ENCODE measurements at regions not wholly inside any gene's neighbourhood (a gene's known extent, or its start where the extent isn't known, plus 50 kb on each side); places are given as distances from the start of the nearest gene placed in this dataset.

DNA sequence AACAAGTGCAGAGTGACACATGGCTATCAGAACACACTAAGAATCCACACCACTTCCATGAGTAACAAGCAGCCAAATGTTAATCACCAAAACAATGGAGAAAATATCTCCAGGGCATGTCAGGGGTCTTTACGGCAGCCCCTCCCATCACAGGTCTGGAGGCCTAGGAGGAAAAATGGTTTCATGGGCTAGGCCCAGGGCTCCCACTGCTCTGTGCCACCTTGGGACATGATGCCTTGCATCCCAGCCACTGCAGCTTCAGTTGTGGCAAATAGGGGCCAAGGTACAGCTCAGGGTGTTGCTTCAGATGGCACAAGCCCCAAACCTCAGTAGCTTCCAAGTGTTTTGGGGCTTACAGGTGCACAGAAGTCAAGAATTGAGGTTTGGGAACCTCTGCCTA is 66.6 kb downstream of the NEURL3 start:
- no peak for DNase-seq

DNA sequence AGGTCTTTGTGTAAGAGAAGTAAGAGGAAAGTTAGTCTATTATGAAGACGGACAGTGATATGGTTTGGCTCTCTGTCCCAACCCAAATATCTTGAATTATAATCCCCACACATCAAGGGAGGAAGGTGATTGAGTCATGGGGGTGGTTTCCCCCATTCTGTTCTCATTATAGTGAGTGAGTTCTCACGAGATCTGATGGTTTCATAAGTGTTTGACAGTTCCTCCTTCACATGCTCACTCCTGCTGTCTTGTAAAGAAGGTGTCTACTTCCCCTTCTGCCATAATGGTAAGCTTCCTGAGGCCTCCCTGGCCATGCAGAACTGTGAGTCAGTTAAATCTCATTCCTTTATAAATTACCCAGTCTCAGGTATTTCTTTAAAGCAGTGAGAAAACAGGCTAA is 67.6 kb downstream of the NEURL3 start:
- DNase-seq, result no peak

- DNase-seq, result no peak
Observed at GRCh38 chr2:96436961-96437360, 68.2 kb downstream of the NEURL3 start.

DNA sequence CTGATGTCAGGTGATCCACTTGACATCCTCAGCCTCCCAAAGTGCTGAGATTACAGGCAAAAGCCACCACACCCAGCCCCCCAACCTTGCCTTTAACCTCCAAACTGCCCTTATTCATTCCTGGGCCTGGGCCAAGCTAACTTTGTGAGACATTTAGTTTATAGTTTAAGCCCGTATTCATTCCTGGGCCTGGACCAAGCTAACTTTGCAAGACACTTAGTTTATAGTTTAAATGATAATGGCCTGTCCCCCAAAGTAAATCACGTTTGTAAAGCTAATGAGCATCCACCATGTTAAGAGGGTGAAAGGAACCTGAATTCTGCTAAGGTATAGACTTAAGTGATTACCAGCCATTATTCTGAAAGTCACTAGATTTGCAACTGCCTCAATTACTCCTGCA is 68.7 kb downstream of the NEURL3 start:
- no peak for DNase-seq

GRCh38 chr2:96431319-96431718 is 73.8 kb downstream of the NEURL3 start:
- DNase-seq, result no peak

DNA sequence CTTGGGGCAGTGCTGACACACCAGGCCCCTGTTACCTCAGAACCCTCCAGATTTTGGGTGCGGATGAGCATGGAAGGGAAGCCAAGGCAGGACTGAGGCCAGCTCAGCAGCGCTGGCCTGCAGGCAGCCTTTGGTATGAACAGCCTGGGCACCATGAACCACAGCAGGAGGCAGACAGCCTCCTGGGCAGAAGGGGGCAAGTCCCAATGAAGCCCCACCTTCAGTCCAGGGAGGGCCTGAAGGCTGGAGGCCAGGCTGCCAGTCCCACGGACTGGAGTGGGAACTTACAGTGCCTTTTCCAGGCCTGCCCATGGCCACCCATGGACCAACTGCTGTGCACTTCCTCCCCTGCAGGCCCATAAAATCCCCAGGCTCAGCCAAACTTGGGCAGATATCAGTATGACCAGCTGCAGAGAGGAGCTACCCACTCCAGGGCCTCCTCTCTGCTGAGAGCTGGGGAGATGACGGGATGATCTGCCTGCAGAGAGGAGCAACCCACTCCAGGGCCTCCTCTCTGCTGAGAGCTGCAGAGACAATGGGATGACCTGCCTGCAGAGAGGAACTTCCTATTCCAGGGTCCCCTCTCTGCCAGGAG is 74.7 kb downstream of the NEURL3 start:
- no peak for DNase-seq

GRCh38 chr2:96427917-96428316 is 77.2 kb downstream of the NEURL3 start:
- DNase-seq, result peak; percentile 14

DNA sequence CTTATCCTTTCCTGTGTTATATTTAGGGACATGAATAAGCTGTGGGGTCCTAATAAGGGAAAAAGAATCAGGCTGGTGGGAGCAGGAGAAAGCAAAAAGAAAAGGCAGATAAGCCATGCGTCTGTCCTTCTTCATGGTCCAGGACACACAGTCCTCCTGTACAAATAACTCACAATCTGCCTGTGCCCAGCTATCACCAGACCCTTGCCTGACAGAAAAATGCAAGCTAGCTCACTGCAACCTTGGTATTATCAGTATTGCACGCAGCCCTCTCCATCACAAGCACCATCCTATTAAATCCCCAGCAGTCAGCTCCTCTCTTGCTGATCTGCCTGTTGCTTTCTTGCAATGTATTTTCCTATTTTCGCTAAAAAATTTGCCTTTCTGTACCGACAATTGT is 78.0 kb downstream of the NEURL3 start:
- DNase-seq, result no peak

- DNase-seq, result no peak
Observed at GRCh38 chr2:96423828-96424227, 81.3 kb downstream of the NEURL3 start.

All from stimulated activated CD4-positive, alpha-beta T cell treated with anti-CD3 and anti-CD28 coated beads, Interleukin-15, amount 100 ng/mL, for 24 hours (primary cell).